ENCODE measurements at regions not wholly inside any gene's neighbourhood (a gene's known extent, or its start where the extent isn't known, plus 50 kb on each side); places are given as distances from the start of the nearest gene placed in this dataset.

- no peak for TF ChIP-seq CTCF (IDR thresholded peaks at IDR 0.05; ENCODE audit: low read depth, low read length, poor library complexity, severe bottlenecking)
- TF ChIP-seq EZH2phosphoT487 (IDR thresholded peaks at IDR 0.05; ENCODE audit: borderline replicate concordance, low read length), result no peak
Measured at GRCh38 chr15:39459548-39459947, 121.3 kb upstream of the THBS1 start.
